ENCODE measurements at regions not wholly inside any gene's neighbourhood (a gene's known extent, or its start where the extent isn't known, plus 50 kb on each side); places are given as distances from the start of the nearest gene placed in this dataset.
"Not testable (repeated sequence)": the region's sequence is repeated elsewhere in the genome, so short reads cannot be mapped to it uniquely, and the experiment has no call there.

DNA sequence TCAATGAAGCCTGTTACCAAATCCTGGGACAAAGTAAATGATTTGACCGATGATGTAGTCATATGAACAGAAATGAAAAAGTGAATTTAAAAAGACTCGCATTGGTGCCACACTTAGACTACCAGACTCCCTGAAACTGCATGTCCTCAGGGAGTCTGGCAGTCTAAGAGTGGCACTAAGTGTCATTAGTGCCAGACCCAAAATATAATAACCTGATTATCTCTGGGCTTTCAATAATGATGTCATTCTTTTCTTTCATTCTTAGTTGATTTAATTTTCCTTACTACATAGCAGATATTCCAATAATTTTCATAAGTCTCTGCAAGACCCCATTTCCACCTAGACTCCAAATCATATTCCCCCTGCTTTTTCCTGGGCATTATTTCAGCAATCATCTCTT lies 59.0 kb downstream of the OR2K2 start:
- H3K9me3 ChIP-seq: no peaks in the 10 kb centered on the region

DNA sequence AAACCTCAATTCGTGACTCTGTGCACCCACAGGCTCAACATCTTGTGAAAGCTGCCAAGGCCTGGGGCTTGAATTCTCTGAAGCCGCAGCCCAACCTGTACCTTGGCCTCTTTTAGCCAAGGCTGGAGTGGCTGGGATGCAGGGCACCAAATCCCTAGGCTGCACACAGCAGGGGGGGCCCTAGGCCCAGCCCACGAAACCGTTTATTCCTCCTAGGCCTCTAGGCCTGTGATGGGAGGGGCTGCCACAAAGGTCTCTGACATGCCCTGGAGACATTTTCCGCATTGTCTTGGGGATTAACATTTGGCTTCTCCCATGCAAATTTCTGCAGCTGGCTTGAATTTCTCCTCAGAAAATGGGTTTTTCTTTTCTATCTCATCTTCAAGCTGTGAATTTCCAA lies 64.0 kb downstream of the OR2K2 start:
- H3K27me3 ChIP-seq (ENCODE audit: insufficient read depth in 3 of 3, low read length in 2 of 3); H3K4me1 ChIP-seq; H3K27ac ChIP-seq; intact Hi-C loops (cut with DNase I); H3K4me3 ChIP-seq; ATAC-seq; H3K9me3 ChIP-seq; H3K36me3 ChIP-seq (ENCODE audit: insufficient read depth in 1 of 2, low read depth in 1 of 2); DNase-seq: not testable (repeated sequence)
- 83 to 89% (median 83%) methylated on average over 5 of the region's 5 CpGs for WGBS, 3 donors

More for the DNA sequence above, 59.0 kb downstream of the OR2K2 start:
- ATAC-seq (no peak), DNase-seq (no peak)
- H3K27me3 ChIP-seq (ENCODE audit: insufficient read depth in 3 of 3, low read length in 2 of 3): no peaks in the 10 kb centered on the region
- no peaks in the 10 kb centered on the region for H3K36me3 ChIP-seq (ENCODE audit: insufficient read depth in 1 of 2, low read depth in 1 of 2)
- H3K27ac ChIP-seq: no peak overlapping the region
- no peaks in the 10 kb centered on the region for H3K4me1 ChIP-seq
- intact Hi-C loops (cut with DNase I): no loop called here
- 90 to 98% (median 92%) methylated on average over 2 of the region's 2 CpGs for WGBS, 3 donors
- TF ChIP-seq, protein P1, sequence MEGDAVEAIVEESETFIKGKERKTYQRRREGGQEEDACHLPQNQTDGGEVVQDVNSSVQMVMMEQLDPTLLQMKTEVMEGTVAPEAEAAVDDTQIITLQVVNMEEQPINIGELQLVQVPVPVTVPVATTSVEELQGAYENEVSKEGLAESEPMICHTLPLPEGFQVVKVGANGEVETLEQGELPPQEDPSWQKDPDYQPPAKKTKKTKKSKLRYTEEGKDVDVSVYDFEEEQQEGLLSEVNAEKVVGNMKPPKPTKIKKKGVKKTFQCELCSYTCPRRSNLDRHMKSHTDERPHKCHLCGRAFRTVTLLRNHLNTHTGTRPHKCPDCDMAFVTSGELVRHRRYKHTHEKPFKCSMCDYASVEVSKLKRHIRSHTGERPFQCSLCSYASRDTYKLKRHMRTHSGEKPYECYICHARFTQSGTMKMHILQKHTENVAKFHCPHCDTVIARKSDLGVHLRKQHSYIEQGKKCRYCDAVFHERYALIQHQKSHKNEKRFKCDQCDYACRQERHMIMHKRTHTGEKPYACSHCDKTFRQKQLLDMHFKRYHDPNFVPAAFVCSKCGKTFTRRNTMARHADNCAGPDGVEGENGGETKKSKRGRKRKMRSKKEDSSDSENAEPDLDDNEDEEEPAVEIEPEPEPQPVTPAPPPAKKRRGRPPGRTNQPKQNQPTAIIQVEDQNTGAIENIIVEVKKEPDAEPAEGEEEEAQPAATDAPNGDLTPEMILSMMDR (IDR thresholded peaks at IDR 0.05): no peak
- H3K4me3 ChIP-seq: no peak overlapping the region

DNA sequence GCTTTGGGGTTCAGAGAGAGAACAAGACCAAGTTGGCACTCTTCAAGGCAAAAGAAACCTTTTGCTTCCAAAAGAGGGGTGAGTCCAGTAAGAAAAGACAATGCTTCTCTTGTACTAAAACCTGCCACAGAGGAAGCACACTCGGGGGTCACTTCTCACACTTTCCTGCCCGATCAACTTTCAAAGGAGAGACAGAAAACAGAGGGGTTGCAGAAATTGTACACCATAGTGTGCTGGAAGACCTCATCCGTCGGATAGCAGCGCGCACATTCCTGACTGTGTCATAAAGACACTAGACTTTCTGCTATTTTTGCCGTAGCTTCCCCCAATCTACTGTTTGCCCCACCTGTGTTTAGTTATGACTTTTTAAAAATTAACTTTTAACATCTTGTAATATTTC lies 66.9 kb downstream of the OR2K2 start:
- TF ChIP-seq, protein P1 (IDR thresholded peaks at IDR 0.05): no peak
- no peaks in the 10 kb centered on the region for H3K27me3 ChIP-seq (ENCODE audit: insufficient read depth in 3 of 3, low read length in 2 of 3)
- no peaks in the 10 kb centered on the region for H3K4me1 ChIP-seq
- intact Hi-C loops (cut with DNase I): no loop called here
- H3K27ac ChIP-seq: no peak overlapping the region
- ATAC-seq (no peak), DNase-seq (no peak)
- no peaks in the 10 kb centered on the region for H3K36me3 ChIP-seq (ENCODE audit: insufficient read depth in 1 of 2, low read depth in 1 of 2)
- H3K4me3 ChIP-seq: no peak overlapping the region
- H3K9me3 ChIP-seq: no peaks in the 10 kb centered on the region
- 31 to 43% (median 37%) methylated on average over 7 of the region's 7 CpGs for WGBS, 3 donors

DNA sequence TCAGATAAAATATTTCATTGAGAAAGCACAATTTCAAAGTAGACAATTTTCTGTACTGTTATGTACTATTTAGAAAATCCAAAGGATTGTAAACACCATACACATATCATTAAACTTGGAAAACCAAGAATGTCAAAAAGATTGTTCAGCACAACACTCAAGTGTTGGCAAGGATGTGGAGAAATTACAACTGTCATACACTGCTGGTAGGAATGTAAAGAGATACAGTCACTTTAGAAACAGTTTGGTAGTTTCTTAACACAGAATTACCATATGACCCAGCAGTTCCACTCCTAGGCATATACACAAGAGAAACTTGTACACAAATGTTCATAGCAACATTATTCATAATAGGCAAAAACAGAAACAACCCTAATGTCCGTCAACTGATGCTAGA lies 71.2 kb downstream of the OR2K2 start:
- no peak overlapping the region for H3K27ac ChIP-seq
- H3K9me3 ChIP-seq: no peaks in the 10 kb centered on the region
- H3K27me3 ChIP-seq (ENCODE audit: insufficient read depth in 3 of 3, low read length in 2 of 3): no peaks in the 10 kb centered on the region
- H3K36me3 ChIP-seq (ENCODE audit: insufficient read depth in 1 of 2, low read depth in 1 of 2): no peaks in the 10 kb centered on the region
- no peak for DNase-seq
- no peak overlapping the region for H3K4me3 ChIP-seq
- no peak for ATAC-seq
- TF ChIP-seq, protein P1 (IDR thresholded peaks at IDR 0.05): no peak
- no peaks in the 10 kb centered on the region for H3K4me1 ChIP-seq
- intact Hi-C loops (cut with DNase I): no loop called here
- WGBS, 3 donors: 91 to 92% (median 91%) methylated on average over 1 of the region's 1 CpG

DNA sequence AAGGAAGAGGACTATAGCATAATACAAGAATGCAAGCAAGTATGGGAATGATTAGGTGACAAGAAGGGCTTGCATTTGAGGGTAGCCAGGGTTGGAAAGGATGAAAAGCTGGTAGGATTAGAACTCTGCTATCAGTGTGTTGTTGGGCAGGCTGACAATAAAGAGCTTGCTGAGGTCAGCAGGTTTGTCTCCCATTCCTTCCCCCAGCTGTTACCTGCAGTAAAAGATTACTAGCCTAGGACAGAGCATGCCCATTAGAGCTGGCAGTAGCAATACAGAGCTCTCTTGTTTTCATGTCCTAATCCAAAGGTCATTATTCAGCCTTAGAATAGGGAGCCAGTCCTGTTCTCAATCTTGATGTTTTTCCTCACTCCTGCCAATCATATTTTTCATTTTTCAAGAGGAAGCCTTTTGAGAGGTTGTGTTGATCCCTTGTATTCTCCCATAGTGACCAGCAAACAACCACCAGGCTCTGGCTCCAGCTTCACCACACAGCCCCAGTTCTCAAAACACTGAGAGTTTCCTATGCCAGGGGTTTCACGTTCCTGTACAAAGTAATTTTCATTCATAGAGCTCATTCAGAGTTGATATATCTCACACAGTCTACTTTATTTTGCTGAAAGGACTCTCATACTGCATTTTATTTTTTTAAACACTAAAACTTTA lies 71.7 kb downstream of the OR2K2 start:
- Histone ChIP-seq H3K36me3 (ENCODE audit: insufficient read depth in 1 of 2, low read depth in 1 of 2) (no peaks in the 10 kb centered on the region), H3K9me3 (no peaks in the 10 kb centered on the region), H3K4me3 (no peak overlapping the region), H3K27ac (no peak overlapping the region), H3K27me3 (ENCODE audit: insufficient read depth in 3 of 3, low read length in 2 of 3) (no peaks in the 10 kb centered on the region), H3K4me1 (no peaks in the 10 kb centered on the region)
- ATAC-seq (no peak), DNase-seq (no peak)
- TF ChIP-seq, protein P1 (IDR thresholded peaks at IDR 0.05): no peak
- intact Hi-C loops (cut with DNase I): no loop called here
- 19 to 45% (median 25%) methylated on average over 1 of the region's 1 CpG for WGBS, 3 donors

Data from psoas muscle (tissue), 7 donors.